Jurkat, Clone E6-1 (cell line): ENCODE measurements at regions not wholly inside any gene's neighbourhood (a gene's known extent, or its start where the extent isn't known, plus 50 kb on each side); places are given as distances from the start of the nearest gene placed in this dataset.

Source experiments
- DNase-seq: peaks from one replicate; pipeline ENCODE4 v3.0.0-alpha.2; 2011; ENCODE audit warnings: low read depth, low spot score
- H3K4me3 ChIP-seq: 2 replicates; pipeline ENCODE4 v1.5.1; 2011; ENCODE audit warnings: mild to moderate bottlenecking, low read length, control low read depth, moderate library complexity

DNA sequence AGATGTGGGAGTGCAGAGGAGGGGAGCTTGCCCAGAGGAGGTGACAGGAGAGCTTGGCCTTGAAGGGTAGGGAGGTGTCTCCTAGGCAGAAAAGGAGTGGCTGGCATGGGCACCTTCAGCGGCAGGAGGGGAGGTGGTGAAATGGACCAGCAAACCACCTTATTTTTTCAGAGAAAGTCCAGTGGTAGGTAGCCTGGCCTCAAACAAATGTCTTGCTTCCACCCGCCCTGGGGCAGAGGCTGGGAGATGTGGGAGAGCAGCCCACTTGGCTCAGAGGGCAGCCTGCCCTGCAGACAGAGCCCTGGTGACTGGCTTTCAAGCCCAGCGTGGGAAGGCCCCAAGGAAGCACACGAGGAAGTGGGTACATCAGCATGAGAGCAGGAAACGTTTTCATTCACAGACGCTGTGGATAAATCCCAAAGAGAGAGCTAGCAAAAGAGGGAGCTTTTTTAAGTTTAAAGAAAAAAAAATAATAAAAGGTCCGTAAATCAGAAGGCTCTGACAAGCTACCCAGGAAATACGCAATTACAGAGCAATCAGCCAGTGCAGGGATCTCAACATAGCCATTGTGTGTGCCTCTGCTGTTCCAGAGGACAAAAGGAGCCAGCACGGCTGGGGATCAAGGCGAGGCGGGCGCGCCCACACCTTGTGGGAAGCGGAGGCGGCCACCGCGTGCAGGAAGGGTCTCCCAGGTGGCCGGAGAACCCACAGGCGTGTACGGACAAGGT, 238.7 kb upstream of the PLET1 start:
- DNase-seq: no peak
- no peak overlapping the region for H3K4me3 ChIP-seq

DNA sequence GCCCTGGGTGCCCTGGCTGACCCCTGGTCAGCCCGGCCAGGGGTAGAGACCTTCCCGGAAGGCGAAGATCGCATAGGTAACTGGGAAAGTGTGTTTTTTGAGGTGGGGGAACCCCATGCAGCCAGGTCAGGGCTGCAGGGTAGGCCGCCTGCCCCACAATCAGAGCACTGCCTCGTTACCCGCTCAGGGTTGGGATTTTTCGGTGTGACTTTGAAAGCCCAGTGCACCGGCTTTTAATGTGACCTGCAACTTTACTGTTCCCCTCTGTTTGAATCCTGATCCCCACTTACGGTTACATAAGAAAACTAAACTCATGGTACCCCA, 239.2 kb upstream of the PLET1 start:
- no peak overlapping the region for H3K4me3 ChIP-seq

DNA sequence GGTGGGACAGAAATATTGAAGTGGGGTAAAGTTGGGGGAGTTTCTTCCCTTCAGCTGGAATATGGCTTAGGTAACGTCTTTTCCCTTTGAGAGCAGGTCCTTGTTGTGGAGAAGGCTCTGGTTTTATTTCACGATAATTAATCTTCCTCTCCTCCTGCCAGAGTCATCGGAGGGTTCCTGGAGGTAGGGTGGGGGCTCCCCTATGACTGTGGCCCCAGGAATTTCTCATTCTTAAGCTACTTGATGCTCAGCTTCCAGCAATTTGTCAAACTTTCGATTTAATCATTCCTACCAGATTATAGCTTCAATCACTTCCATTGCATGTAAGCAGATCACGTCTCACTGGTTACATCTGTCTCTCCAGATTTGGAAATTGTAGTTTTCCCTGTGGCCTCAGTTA, 242.8 kb upstream of the PLET1 start:
- DNase-seq: no peak
- no peak overlapping the region for H3K4me3 ChIP-seq

More for the DNA sequence above, 239.2 kb upstream of the PLET1 start:
- no peak for DNase-seq

DNA sequence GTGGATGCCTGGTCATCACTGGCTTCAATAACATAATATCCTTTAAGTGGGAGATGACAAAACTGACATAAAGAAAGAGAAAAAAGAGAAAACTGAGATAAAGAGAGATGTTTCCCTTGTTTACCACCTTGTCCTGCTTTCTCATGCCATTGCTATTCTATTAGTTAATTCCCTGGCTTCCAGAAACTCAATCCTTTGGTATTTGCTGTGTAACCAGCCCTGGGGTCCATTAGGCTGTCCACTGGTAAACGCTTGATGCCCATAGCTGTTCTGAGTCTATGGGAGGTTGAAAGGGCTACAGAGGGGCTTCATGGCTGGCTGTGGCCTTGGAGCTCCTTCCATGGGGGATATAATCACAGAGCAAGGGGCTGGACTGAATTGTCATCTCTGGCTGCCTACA, 243.4 kb upstream of the PLET1 start:
- DNase-seq: no peak
- no peak overlapping the region for H3K4me3 ChIP-seq

DNA sequence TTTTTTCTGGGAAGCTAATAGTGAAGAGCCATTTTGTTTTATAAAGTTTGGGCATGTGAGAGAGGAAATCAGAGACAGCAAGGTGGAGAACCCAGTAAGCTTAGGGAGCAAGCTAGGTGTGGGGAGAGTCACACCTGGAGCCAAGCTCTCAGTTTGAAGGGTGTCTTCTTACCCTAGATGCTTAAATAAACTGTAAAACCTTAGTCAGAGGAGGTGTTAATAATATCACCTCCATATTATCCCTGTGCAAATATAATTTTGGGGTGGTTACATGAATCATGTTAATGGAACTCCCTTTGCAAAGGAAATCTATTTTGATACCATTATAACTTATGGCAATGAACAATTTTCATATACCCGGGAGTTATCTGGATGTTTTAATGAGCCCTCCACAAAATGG, 246.2 kb upstream of the PLET1 start:
- DNase-seq: no peak

DNA sequence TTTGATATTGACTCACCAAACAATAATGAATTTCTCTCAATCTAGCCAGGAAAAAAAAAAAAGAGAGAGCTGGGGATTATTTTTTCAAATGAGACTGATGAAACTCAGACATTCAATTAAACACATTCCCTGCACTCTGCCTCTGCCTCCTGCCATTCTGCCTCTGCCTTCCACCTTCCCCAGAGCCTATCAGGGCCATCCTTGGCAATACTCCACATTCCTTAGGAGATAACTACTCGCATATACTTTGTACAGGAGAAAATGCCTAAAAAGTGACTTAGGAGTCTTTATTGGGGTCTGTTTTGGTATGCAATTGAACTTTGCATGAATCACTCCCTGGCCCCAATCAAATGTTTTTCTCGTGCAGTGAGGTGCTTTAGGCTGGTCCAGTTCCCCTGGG, 246.6 kb upstream of the PLET1 start:
- H3K4me3 ChIP-seq: no peak overlapping the region
- DNase-seq: no peak

More for the DNA sequence above, 246.2 kb upstream of the PLET1 start:
- H3K4me3 ChIP-seq: no peak overlapping the region

DNA sequence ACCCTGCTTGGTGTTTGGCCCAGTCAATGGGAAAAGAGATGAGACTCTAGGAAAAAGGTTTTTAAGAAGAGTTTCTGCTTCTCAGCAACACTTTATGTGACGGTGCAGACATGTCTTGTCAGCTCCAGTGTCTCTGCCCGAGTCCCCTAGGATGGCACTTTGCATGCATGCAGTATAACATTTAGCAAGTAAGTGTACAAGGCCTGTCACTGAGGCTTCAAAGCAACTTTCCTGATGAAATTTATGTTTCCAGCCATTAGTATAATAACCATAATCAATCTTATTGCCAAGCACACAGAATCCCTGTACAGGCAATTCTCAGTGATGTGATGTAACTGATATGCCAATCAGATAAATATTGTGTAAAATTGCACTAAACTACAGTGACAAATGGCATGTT, 248.1 kb upstream of the PLET1 start:
- no peak for DNase-seq
- H3K4me3 ChIP-seq: no peak overlapping the region

DNA sequence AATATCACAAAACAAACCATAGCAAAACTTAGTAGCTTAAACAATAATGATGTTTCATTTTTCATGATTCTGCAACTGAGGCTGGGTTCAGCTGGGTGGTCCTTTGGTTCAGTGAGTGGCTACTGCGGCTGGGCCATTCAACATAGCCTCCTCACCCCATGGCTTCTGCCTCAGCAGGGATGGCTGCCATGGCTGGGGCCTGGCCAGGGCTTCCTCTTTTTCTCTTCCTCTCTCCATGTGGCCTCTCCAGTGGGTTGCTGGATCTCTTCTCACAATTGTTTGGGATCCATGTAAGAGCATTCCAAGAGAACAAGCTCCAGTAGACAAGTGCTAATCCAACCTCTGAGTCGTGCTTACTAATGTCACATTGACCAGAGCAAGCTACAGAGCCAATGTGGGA, 248.6 kb upstream of the PLET1 start:
- no peak overlapping the region for H3K4me3 ChIP-seq
- DNase-seq: no peak

DNA sequence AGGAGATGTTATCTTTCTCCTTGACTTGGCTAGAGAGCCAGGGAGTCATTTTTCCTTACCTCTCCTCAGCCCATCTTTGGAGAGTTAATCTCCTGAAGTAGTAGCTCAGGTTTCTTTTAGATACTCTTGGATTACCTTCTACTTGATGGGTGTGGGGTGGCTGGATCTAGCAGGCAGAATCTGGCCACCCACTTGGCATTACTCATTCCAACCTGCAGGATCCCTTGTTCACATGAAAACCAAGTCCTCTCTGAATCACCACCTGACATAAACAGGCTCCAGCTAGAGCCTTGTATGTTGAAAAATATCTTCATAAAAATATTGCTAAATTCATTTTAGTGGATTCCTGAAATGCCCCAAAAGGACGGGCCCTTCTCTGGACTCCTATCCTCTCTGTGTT, 250.6 kb upstream of the PLET1 start:
- no peak overlapping the region for H3K4me3 ChIP-seq
- no peak for DNase-seq

DNA sequence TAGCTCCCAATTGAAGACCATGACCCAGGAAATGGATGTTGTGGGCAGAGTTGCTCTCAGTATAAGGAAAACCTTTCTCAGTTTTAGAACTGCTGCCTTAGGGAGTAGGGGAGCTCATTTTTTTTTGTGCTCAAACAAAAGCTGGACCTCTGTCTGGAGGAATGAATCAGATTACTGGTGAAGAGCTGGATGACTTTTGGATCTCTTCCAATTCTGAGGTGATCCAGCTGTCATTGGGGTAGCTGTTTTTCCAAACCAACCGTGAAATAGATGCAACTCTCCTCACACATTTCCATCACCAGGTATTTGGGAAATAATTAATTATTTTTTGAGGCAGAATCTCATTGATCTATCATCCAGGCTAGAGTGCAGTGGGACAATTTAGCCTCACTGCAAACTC, 251.3 kb upstream of the PLET1 start:
- DNase-seq: no peak
- no peak overlapping the region for H3K4me3 ChIP-seq

DNA sequence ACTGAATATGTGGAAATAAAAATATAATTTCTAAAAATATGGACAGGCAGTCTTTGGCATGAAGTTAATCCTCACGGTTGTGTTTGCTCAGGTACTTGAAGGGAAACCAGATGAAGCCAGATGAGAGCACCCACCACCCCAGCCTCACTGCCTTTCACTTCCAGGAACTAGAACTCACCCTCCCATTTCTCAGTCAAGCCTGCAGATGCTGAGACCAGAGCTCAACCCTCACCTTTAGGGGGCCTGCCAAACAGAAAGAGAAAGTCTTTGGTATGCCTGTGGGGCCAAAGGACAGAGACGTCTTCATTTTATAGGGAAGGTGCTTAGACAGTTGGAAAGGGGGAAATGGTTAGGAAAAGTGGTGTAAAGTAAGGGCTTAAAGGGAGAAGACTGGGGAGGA, 252.8 kb upstream of the PLET1 start:
- peak; percentile 17 for DNase-seq
- no peak overlapping the region for H3K4me3 ChIP-seq

DNA sequence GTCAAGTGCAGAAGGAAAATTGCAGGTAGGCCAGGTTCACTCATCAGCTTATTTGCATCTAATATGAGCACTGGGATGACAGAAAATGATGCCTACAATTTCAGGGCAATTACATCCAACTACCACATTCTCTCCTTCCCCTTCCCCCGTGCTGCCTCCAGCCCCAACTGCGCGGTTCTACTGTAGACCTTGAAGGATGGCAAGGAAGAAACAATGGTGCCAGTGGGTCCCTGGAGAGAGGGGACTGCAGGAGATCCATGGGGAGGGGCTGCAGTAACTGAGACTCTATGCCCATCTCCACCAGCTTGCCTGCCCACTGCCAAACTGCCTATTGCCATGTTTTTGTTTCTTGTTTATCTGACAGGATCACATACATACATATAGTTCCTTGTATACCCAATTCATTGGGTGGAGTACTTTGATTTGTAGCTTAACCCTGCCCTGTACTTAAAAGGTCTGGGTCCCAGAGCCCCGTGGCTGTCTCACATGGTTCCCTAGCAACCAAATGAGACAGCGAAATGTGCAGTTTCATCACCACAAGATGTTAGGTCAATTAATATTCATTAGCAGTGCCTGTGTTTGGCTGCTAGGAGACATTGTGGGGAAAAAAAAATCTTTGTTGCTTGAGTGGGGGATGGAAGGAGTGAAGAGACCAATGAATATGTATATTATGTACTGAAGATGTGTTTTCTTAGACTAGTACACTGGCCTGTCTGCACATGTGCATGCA, 253.5 kb upstream of the PLET1 start:
- no peak overlapping the region for H3K4me3 ChIP-seq
- no peak for DNase-seq

DNA sequence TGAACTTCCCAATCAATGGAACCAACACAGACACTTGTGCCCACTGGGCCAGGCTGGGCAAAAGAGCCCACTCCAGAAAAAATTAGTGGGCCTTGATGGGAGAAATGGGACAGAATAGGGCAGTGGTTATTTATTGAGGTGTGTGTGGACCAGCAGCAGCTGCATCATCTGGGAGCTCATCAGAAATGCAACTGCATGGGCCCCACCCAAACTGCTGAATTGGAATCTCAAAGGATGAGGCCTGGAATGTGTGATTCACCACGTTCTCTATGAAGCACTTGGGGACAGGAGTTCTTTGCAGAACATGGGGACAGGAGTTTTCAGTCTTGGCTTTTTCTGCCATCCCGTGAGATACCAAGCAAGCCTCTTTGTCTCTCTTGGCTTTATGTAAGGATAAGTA, 255.6 kb upstream of the PLET1 start:
- H3K4me3 ChIP-seq: no peak overlapping the region
- no peak for DNase-seq

DNA sequence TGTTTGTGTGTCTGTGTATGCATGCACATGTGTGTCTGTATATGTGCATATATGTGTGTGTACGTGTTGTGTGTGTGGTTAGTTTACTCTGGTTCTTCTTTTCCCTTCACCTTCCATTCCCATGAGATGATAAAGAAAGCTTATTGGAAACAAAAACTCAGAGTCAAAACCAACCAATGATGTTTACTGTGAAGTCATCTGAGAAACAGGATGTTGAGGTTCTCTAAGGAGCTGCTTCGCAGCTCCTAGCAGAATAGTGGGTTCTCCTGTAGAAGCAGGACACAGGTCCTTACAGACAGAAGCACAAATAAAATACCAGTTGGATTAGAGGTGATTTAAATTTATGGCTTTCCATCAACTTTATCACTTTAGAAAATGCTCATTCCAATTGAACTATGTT, 256.1 kb upstream of the PLET1 start:
- no peak overlapping the region for H3K4me3 ChIP-seq
- DNase-seq: no peak

DNA sequence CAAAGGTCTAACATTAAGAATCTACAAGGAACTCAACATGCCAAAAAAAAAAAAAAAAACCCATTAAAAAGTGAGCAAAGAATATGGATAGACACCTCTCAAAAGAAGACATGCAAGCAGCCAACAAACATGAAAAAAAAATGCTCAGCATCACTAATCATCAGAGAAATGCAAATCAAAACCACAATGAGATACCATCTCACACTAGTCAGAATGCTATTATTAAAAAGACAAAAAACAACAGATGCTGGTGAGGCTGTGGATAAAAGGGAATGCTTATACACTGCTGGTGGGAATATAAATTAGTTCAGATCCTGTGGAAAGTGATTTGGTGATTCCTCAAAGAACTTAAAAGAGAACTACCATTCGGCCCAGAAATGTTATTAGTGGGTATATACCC, 257.7 kb upstream of the PLET1 start:
- no peak for DNase-seq
- H3K4me3 ChIP-seq: no peak overlapping the region

DNA sequence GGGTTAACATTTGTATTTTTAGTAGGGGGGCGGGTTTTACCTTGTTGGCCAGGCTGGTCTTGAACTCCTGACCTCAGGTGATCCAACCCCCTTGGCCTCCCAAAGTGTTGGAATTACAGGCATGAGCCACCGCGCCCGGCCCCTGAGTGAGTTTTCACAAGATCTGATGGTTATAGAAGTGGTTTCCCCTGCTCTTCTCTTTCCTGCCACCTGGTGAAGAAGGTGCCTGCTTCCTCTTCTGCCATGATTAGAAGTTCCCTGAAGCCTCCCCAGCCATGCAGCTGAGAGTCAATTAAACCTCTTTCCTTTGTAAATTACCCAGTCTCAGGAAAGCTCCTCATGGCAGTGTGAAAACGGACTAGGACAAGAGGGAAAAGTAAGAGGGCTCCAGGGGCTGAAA, 259.1 kb upstream of the PLET1 start:
- H3K4me3 ChIP-seq: no peak overlapping the region
- peak; percentile 74 for DNase-seq

DNA sequence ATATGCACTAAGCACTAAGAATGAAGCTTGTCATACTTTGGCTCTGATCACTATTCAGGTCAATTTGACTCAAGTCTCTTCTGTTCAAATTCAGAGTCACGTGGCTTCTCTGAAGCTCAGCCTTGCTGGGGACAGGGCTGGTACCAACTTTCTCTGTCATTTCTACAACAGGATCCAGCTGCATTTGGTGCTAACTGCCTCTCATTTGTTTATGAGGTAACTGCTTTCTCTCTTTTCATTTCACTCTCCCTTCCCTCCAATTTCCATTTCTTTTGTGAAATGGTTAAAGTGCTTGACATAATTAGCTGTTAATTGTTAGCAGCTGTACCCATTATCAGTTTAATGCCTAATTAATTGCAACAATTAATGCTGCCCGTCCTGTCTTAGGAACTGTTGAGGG, 259.7 kb upstream of the PLET1 start:
- no peak overlapping the region for H3K4me3 ChIP-seq
- no peak for DNase-seq

DNA sequence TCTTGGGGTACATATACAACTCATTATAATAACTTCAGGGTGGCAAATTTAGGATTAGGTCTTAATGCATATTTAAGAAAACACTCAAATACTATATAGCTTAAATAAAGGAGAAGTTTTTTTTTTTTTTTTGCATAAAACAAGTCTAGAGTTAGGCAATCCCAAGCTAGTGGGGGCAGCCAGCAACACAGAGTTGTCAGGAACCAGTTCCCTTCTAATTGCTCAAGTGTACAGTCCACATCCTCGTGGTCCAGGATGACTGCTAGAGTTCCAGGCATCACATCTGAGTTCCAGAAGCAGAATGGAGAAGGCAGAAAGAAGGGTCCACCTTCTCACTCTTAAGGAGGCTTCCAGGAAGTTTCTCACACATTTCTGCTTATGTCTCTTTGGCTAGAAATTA, 261.9 kb upstream of the PLET1 start:
- no peak overlapping the region for H3K4me3 ChIP-seq
- no peak for DNase-seq

DNA sequence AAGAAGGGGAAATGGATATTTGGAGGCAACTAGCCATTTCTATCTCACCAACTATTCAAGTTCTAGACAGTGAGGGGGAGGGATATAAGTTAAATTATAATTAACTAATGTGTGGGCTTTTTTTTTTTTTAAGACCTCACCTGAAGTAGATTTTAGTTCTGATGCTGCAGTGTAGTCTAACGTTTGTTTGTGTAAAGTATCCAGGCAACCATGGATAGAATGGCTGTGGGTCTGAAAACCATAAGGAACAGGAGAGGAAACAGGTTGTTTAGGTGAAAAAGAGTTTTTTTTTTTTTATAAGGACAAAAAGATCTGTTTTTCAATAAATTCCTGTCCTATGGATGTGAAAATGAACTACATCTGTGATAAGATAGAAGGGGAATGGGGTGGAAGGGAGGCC, 262.4 kb upstream of the PLET1 start:
- H3K4me3 ChIP-seq: no peak overlapping the region
- DNase-seq: no peak

DNA sequence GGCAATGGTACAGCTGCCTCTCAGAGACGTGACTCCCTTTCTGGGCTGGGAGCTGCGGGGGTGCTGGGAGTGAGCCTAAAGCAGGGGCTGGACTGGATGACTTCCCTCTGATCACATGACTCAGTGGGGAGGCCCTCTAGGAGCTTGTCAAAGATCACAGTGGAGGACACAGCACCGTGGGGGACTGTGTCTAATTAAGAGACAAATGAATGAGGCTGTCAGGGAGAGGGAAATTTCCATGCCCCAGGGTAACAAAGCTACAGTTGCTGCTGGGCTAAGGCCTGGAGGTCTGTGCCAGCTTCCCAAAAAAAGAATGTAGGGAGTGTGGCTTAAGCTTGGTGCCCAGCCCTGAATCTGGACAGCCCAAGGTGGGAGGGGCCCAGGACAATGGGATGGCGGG, 262.8 kb upstream of the PLET1 start:
- no peak for DNase-seq
- no peak overlapping the region for H3K4me3 ChIP-seq

DNA sequence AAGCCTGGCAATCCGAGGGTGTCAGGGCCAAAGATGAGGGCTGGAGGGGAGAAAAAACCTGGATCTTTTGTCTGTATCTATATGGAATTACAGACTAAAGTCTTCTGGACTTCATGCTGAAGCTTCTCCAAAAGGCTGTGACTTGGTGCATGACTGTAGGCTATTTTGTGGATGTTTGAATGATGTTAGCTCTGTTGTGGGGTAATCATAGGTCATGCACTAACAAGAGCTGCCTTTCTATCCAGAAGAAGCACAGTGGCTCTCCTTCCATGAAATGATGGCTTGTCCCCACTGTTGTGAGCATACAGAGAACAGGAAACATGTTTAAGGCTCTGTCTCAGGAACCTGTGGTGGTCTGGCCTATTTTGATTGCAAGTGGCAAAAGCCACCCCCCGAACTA, 263.3 kb upstream of the PLET1 start:
- DNase-seq: no peak
- H3K4me3 ChIP-seq: no peak overlapping the region
